ENCODE measurements at regions not wholly inside any gene's neighbourhood (a gene's known extent, or its start where the extent isn't known, plus 50 kb on each side); places are given as distances from the start of the nearest gene placed in this dataset.
A peak's percentile ranks its signal among the peaks of the same experiment; 100 is the strongest.
"Not testable (repeated sequence)": the region's sequence is repeated elsewhere in the genome, so short reads cannot be mapped to it uniquely, and the experiment has no call there.

DNA sequence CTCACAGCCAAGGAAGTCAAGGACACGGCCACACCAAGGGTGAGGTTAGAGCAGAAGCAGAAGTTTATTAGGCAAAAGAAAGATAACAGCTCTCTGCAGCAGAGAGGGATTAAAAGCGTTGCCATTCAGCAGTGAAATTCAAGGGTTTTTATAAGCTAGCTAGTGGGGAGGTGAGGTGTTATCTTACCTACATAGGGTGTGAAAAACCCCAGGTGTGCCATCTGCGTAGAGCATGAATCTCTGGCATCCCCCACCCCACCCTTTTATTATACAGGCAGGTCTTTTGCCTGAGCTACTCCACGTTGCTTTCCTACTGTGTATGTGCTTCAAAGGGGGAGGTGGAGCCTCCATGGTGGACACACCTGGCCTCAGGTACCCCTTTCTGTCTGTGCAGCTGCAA is 135.4 kb downstream of the ARHGAP11B start:
- not testable (repeated sequence) for DNase-seq

DNA sequence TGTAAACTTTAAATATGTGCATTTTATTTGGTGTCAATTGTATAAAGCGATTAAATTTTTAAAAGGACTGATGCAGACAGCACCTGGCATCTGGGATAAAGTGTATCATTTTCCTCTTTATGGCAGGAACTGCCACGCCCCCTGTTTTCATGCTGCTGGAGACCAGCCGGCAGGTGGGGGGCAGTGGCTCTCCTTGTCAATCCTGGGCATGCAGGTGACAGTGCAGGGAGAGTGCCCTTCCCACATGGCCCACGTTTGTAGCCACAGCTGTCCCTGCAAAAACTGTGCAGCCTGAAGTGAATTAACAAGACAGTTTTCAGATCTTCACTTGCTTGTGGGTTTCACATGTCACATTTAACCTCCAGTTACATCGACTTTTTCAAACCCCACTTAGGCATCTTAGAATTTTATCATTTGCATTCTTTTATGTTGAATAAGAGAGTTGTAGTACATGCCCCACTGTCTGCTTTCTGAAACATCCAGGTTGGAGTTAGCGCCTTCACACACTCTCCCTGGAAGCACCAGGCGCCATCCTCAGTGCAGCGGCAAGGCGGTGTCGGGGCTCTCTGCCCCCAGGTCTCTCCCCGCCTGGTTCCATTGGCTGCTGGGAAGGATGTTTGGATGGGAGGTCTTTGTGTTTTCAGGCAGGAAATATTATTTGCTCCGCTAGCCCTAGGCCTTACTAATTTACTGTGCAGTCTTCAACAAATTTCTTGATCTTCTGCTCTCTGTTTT is 134.2 kb upstream of the FAN1 start:
- DNase-seq, result not testable (repeated sequence)

DNA sequence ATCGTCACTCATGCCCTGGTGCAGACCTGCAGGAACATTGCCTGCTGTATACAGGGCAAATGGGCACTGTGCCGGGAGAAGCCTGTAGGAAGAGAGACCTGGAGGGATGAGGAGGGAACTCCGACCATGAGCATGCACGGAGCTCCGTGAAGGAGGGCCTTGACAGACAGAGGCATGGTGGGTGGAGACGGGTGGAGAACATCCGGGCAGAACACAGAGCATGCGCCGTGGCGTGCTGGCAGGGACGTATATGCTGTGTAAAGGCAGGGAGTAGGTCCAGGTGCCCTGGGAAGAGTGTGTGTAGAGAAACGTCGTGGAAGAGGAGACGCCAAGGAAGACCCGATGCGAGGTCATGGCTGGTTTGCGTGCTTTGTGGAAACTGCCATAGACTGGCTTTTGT is 133.0 kb upstream of the FAN1 start:
- no peak for DNase-seq

DNA sequence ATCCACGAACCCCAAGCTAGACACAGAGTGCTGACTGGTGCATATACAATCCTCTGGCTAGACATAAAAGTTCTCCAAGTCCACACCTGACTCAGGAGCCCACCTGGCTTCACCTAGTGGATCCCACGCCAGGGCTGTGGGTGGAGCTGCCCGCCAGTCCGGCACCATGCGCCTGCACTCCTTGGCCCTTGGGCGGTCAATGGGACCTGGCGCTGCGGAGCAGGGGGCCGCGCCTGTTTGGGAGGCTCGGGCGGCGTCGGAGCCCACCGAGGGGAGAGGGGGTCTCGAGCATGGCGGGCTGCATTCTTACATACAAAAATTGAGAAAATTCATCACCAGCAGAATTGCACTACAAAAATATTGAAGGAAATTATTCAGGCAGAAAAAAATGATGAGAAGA is 120.7 kb upstream of the FAN1 start:
- DNase-seq, result no peak

DNA sequence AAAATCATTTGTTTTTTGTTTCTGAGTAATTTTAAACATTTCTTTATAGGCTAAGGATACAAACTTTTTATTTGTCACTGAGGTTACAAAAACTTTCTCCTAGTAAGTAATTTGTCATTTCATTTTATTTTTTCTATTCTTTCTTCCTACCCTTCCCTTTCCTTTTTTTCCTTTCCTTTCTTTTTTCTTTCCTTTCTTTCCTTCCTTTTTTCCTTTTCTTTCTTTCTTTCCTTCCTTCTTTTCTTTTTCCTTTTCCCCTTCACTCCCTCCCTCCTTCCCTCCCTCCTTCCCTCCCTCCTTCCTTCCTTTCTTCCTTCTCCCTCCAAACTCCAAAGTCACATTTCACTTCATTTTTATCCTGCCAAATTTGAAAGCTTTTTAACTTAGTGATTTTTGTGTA is 115.1 kb upstream of the FAN1 start:
- no peak for DNase-seq

DNA sequence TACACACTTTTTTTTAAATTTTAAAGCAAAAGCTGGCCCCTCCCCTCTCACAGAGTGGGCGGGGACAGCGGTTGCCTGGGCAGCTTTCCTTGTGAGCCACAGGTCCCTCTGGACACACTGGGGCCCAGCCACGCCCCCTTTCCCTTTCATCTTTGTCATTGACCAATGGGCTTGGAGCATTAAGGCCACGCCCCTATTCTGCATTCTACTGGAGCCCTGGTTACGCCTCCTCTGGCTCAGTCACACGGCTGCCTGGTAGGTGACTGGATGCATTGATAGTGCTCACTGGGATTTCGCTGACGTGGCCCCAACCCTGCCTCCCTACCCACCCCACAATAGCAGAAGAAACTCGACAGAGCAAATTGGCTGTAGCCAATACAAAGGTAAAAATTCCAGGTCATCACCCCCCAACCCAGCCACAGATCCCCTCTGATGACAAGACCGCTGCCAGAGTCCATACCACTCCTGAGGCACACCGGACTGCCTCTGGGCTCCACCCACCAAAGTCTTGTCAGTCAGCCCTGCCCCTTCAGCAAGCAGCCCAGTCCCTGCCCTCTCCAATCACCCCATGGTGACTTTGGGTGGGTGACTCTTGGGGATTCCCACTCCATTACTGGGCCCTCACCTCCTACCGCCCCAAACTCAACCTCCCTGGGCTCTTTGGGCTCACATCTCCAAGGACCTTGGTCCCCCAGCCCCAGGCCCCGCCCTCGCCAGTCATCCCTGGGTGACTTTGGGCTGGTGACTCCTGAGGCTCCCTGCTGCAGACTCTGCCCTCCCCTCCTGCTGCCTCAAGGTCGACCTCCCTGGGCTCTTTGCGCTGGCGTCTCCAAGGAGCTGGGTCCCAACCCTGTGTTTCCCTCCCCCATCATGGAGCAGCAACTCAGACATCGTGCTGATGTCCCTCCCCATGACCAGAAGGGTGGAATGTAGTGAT is 112.2 kb upstream of the FAN1 start:
- no peak for DNase-seq

DNA sequence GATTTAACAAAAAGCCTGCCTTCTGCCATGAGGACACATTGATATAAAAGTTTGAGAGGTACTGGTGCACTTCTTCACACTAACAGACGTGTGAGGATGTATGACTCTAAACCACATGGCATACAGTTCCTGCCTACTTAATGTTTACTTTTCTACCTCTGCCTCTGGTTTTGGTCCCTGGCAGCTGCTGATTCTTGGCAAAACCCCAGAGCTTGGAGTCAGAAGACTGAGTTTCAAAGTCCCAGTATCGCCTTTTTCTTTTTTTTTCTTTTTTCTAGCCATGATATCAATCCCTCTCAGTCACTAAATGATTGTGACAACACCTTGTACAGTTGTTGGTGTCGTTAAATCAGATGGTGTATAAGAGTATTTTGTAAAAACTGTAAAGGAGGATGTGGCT is 110.9 kb upstream of the FAN1 start:
- DNase-seq, result not testable (repeated sequence)

DNA sequence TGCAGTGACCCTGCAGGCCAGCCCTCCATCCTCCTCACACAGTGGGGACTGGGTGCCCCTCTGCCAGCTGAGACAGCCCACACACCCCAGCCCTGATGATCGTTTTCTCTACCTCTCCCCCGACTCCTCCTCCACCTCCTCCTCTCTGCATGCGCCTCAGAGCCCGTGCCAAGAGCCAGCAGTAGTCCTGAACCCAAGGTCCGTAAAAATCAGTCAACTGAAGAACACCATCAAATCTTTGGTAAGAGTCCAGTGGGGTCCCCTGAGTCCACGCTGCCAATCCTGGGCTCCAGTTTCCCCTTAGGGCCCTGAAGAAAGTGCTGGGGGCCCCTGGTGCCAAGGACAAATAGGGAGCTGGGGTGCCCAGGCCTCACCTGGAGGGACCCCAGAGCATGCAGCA is 109.3 kb upstream of the FAN1 start:
- no peak for DNase-seq

DNA sequence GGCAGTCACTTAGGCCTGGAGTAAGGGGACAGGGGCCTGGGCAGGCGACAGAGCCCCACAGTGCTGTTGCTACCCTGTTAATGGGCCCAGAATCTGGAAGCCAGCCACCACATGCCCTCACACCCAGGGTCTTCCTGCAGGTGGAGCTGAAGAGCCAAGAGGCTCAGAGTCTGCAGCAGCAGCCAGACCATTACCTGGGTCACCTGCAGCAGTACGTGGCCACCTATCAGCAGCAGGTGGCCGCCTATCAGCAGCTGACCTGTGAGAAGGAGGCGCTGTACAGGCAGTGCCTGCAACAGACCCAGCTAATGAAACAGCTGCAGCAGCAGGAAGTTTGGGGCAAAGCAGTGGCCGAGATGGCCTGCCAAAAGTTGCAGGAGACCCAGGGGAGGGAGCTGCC is 104.2 kb upstream of the FAN1 start:
- peak in 1 of 2 donors; percentile 15 for DNase-seq

DNA sequence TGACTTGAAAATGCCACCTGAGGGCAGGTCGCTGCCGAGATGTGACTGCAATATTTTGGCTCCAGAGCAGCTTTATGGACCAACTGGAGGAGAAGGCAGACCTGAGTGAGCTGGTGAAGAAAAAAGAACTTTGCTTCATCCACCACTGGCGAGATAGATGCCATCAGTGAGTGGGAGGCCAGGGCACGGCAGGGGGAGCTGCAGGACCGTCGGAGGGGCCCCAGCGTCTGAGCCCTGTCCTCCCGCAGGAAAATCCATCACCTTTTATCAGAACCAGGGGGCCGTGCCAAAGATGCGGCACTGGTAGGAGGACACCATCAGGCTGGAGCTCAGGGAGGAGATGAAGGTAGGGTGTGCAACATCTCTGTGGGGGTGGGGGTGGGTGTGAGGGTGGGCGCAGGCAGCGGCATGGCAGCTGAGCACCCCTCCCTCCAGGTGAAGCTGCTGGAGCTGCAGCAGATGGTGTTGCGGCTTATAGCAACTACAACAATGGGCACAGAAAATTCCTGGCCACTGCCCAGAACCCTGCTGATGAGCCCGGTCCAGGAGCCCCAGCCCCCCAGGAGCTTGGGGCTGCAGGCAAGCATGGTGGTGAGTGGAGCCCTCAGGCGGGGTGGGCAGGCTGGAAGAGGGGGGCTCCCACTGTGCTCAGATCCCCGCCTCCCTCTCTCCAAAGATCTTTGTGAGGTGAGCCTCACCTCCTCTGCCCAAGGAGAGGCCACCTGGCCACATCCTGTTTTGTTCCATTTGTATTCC is 102.4 kb upstream of the FAN1 start:
- not testable (repeated sequence) for DNase-seq

DNA sequence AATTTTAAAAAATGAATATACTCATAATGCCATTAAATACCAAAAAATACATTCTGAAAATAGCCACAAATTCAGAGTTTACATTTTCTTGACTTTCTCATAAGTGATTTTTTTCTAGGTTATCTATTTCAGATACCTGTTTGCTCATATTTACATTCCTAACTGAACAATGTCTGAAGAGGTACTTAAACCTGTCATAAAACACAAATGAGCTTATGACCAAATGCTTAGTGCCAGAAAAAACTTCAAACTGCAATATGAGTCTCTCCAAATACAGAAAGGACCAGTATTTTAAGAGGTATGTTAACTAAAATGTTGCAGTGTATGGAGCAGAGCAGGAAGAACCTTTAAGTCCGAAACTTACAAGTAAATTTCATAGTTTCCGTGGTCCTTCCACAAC is 101.7 kb upstream of the FAN1 start:
- not testable (repeated sequence) for DNase-seq

DNA sequence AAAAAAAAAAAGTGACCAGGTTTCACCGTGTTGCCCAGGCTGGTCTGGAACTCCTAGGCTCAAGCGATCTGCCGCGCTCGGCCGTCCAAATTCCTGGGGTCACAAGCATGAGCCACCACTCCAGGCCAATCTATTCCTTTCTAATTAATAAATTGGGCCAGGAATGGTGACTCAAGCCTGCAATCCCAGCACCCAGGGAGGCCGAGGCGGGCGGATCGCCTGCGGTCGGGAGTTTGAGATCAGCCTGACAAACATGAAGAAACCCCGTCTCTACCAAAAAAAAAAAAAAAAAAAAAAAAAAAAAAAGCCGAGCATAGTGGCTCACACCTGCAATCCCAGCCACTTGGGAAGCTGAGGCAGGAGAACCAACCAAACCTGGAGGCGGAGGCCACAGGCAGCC is 100.0 kb upstream of the FAN1 start:
- not testable (repeated sequence) for DNase-seq

DNA sequence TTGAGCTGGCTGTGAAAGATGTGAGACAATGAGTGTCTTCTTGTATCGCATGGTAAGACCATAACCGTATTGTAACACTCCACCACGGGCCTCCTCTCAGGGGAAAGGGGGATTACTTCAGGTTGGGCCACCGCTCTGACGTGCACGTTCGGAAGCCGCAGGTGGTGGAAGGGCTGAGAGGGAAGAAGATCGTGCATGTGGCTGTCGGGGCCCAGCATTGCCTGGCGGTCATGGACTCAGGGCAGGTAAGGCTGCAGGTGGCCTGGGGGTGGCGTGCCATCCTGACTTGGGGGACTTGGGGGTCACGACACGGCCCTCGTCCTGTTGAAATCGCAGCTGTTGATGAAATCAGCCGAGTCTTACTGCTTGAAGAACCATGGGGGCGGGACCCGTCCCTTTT is 87.3 kb upstream of the FAN1 start:
- DNase-seq, result no peak

DNA sequence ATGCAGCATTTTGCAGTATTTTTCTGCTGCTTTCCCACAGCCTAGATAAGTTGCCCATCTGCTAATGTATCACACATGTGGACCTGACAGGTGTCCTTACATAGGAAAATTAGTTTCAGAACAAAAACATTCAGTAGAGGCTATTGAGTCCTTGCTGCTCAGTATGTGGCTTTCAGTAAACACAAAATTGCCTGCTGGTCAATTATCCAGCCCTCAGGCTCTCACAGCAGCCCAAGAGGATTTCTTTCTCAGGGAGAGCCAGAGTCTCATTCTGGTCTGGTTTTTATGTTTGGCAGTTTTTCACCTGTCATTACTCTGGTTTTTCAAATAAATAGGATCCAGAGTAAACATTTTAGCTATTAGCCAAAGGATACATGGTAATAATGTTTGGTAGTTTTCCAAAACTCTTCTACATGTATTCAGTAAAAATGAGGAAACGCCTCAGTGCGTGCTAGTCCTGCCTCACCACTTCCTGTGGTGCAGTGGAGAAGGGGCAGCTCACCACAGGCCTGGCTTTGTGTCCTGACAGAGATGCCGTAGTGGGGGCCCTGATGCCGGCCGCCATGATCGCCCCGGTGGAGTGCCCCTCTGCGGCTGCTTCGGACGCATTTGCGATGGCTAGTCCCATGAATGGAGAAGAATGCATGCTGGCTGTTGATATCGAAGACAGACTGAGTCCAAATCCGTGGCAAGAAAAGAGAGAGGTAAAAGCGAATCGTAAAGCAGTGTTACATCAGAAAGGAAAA is 80.5 kb upstream of the FAN1 start:
- peak in 1 of 2 donors; percentile 63 for DNase-seq

DNA sequence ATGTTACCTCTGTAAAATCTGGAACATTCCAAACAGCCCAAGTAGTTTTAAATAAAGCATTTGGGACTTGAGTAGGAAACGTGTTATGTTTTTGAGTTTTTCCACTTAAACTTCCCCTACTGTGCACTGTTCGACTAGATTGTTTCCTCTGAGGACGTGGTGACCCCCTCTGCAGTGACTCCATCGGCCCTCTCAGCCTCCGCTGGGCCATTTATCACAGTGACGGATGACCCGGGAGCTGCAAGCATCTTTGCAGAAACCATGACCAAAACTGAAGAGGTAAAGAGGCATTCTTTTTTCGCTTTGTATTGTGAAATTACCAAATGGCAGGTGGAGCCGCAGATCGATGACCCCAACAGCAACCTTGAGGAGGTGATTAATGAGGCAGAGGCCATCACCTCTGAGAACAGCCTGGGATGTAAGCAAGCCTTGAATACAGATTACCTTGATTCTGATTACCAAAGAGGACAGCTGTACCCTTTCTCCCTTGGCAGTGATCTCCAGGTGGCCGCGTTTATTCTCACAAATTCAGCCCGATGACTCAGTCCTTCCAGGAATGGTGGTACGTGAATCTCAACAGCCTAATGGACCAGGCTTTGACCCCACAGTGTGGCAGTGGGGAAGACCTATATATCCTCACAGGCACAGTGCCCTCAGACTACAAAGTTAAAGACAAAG is 79.1 kb upstream of the FAN1 start:
- no peak for DNase-seq

DNA sequence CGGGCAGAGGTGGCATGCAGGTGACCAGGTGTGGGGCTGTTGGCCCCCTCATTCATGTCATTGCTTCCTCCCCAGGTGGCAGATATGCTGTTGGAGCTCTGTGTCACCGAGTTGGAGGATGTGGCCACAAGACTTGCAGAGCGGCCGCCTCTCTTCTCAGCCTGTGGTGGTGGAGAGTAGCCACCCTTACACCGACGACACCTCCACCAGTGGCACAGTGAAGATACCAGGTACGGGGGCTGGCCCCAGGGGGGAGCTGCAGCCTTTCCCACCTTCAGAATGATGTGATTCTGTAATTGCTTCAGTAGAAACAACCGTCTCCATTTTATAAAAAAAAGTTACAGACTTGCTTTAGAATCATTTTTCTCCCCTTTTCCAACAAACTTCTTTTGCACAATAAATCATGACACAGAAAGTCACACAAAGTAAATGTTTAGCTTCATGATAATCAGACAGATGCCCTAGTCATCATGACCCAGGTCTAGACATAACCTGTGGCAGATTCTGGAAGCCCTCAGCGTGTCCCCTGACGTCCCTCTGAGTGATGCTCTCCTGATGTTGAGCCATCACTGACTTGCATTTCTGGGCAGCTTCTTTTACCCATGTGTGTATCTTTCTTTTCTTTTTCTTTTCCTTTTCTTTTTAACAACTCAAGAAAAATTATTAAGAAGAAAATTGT is 76.0 kb upstream of the FAN1 start:
- DNase-seq, result no peak

DNA sequence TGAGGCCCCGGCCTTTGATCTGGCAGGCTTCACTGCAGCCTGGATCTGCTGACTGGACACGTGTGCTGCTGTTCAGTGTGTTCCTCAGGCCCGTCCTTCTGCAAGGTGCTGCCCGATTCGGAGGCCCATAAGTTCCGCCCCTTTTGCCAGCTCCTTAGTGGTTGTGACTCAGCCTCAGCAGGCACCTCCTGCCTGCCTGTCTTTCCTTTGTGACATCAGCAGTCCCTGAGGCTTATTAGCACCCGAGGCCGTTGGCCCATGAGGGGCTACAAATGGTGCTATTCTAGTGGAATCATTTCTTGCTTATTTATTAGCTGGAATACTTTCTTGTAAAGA is 75.4 kb upstream of the FAN1 start:
- not testable (repeated sequence) for DNase-seq

DNA sequence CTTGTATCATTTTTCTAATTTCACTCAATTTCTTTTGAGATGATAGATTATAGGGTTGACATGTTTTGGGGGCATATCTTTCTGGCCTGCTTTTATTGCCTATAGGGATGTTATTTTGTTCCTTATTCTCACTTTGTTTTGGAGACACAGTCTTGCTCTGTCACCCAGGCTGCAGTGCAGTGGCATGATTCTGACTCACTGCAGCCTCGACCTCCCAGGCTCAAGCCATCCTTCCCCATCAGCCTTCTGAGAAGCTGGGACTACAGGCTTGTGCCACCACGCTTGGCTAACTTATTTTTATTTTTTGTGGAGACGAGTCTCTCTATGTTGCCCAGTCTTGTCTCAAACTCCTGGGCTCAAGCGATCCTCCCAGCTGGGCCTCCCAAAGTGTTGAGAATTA is 72.8 kb upstream of the FAN1 start:
- DNase-seq, result no peak

DNA sequence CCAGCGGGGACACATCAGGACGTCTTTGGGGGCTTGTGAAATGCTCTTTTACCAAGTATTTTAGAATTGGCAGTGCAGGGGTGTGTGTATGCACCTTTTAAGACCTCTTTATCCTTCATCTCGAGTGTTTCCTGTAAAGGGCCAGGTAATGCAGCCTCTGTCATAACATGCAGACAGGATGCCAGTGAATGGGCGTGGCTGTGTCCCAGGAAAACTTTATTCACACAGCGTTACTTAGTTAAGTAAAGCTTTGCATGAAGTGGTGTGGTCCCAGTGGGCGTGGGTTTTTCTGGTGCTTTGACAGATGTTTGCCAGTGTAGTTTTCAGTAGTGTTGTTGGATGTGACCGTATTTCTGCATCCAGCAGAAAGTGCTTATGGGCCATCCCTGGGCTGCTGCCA is 70.3 kb upstream of the FAN1 start:
- not testable (repeated sequence) for DNase-seq

DNA sequence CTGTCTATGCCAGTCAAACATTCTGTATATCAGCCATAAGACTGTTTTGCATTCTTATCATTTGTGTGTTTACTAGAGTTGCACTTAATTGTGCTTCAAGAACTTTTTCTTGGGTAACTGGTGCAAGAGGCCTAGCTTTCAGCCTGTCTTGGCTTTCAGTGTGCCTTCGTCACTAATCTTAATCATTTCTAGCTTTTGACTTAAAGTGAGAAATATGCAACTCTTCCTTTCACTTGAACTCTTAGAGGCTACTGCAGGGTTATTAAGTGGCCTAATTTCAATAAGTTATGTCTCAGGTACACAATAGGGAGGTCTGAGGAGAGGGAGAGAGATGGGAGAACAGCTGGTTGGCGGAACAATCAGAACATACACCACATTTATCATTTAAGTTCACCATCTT is 62.1 kb upstream of the FAN1 start:
- not testable (repeated sequence) for DNase-seq

DNA sequence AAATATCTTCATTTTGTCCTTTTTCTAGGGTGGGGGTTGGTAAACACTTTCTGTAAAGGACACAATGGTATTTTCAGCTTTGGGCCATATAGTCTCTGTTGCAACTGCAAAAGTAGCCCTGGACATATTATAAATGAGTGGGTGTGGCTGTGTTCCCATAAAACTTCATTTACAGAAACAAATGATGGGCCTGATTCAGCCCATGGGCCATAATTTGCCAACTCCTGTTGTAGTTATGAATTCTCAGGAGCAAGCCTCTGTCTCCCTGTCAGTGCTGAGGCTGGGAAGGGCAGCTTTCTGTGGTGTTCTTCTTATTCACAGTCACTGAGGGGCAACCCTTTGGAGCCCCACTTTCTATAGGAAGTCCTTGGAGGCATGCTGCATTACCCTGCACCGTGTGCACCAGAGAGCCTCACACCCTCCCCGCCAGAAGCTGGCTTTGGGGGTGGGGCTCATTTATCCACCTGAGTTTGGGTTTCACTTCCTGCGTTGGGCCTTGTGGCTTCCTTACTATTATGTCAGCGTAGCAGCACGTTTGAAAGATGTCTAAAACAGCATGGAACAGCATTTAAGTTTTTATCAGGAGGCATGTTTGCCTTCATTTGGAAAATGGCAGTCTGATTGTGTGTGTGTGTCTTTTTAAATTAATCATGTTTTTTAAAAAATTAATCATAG is 60.8 kb upstream of the FAN1 start:
- DNase-seq, result peak; percentile 45 to 49

Data from CD4-positive, alpha-beta T cell treated with Interleukin-4 for 1 hour (primary cell).